ENCODE measurements at regions not wholly inside any gene's neighbourhood (a gene's known extent, or its start where the extent isn't known, plus 50 kb on each side); places are given as distances from the start of the nearest gene placed in this dataset.

GRCh38 chr5:99141534-99142128 is 212.8 kb upstream of the CHD1 start:
- Histone ChIP-seq H4K20me1 (ENCODE audit: insufficient read depth) (no peaks in the 10 kb centered on the region), H3K4me3 (ENCODE audit: low read depth in 2 of 2, low read length in 1 of 2) (no peak overlapping the region), H3K27me3 (ENCODE audit: insufficient read depth) (no peaks in the 10 kb centered on the region), H3K27ac (ENCODE audit: low read depth in 2 of 2, low read length in 1 of 2) (no peak overlapping the region), H3K4me1 (ENCODE audit: control insufficient read depth in 1 of 2, insufficient read depth in 2 of 2, low read depth in 1 of 2, low read length in 1 of 2) (no peaks in the 10 kb centered on the region), H3K79me2 (ENCODE audit: insufficient read depth) (no peaks in the 10 kb centered on the region), H3K9ac (no peak overlapping the region), H3K36me3 (replicated peaks in 1 of 2; ENCODE audit: control insufficient read depth in 1 of 2, insufficient read depth in 2 of 2, low read length in 1 of 2) (no peaks in the 10 kb centered on the region), H2AFZ (ENCODE audit: low read depth) (no peak overlapping the region), H3K4me2 (no peak overlapping the region), H3K9me3 (no peaks in the 10 kb centered on the region), H3K9me2 (no peaks in the 10 kb centered on the region), H3F3A (replicated peaks; ENCODE audit: insufficient read depth) (no peaks in the 10 kb centered on the region)
- TF ChIP-seq GATA2 (CRISPR knock-in tag; IDR thresholded peaks at IDR 0.05) (no peak), EZH2phosphoT487 (IDR thresholded peaks at IDR 0.05; ENCODE audit: borderline replicate concordance, low read depth) (no peak), MEF2A (IDR thresholded peaks at IDR 0.05; ENCODE audit: borderline replicate concordance, low read depth) (no peak), GABPA (IDR thresholded peaks at IDR 0.05; ENCODE audit: low read depth) (no peak), EP300 (IDR thresholded peaks at IDR 0.05; ENCODE audit: borderline replicate concordance in 1 of 2, low read depth in 1 of 2, low read length in 1 of 2) (no peak), MXI1 (IDR thresholded peaks at IDR 0.05; ENCODE audit: low read depth, low read length) (no peak)
- TF ChIP-seq, protein P1, sequence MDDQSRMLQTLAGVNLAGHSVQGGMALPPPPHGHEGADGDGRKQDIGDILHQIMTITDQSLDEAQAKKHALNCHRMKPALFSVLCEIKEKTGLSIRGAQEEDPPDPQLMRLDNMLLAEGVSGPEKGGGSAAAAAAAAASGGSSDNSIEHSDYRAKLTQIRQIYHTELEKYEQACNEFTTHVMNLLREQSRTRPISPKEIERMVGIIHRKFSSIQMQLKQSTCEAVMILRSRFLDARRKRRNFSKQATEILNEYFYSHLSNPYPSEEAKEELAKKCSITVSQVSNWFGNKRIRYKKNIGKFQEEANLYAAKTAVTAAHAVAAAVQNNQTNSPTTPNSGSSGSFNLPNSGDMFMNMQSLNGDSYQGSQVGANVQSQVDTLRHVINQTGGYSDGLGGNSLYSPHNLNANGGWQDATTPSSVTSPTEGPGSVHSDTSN (IDR thresholded peaks at IDR 0.05) = no peak
- TF ChIP-seq, protein P2, sequence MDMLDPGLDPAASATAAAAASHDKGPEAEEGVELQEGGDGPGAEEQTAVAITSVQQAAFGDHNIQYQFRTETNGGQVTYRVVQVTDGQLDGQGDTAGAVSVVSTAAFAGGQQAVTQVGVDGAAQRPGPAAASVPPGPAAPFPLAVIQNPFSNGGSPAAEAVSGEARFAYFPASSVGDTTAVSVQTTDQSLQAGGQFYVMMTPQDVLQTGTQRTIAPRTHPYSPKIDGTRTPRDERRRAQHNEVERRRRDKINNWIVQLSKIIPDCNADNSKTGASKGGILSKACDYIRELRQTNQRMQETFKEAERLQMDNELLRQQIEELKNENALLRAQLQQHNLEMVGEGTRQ (IDR thresholded peaks at IDR 0.05; ENCODE audit: borderline replicate concordance, low read depth, low read length) = no peak
- TF ChIP-seq, protein P3, sequence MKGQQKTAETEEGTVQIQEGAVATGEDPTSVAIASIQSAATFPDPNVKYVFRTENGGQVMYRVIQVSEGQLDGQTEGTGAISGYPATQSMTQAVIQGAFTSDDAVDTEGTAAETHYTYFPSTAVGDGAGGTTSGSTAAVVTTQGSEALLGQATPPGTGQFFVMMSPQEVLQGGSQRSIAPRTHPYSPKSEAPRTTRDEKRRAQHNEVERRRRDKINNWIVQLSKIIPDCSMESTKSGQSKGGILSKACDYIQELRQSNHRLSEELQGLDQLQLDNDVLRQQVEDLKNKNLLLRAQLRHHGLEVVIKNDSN (IDR thresholded peaks at IDR 0.05; ENCODE audit: borderline replicate concordance, low read depth) = no peak
- DNase-seq = no peak
- ChIA-PET CTCF (interaction anchor here (1.3 kb wide), 1 partner anchor 38 kb away, joined by 3 read pairs; no protein-coding TSS in a partner anchor), POLR2A (no interaction called here)
- WGBS (ENCODE audit: low lambda C conversion rate) = 14% methylated on average over 3 of the region's 3 CpGs

DNA sequence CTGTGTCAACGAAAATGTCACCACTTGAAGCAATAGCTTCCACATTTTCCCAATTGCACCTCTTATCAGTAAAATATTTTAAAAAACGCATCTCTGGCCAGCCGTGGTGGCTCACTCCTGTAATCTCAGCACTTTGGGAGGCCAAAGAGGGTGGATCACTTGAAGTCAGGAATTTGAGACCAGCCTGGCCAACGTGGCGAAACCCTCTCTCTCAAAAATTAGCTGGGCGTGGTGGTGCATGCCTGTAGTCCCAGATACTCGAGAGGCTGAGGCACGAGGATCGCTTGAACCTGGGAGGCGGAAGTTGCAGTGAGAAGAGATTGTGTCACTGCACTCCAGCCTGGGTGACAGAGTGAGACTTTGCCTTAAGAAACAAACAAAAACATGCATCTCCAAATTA is 210.1 kb upstream of the CHD1 start:
- Histone ChIP-seq H3K27ac (ENCODE audit: low read depth in 2 of 2, low read length in 1 of 2) (no peak overlapping the region), H3K4me2 (no peak overlapping the region), H3F3A (replicated peaks; ENCODE audit: insufficient read depth) (no peaks in the 10 kb centered on the region), H2AFZ (ENCODE audit: low read depth) (no peak overlapping the region), H3K27me3 (ENCODE audit: insufficient read depth) (no peaks in the 10 kb centered on the region), H3K79me2 (ENCODE audit: insufficient read depth) (no peaks in the 10 kb centered on the region), H3K36me3 (replicated peaks in 1 of 2; ENCODE audit: control insufficient read depth in 1 of 2, insufficient read depth in 2 of 2, low read length in 1 of 2) (no peaks in the 10 kb centered on the region), H3K4me1 (ENCODE audit: control insufficient read depth in 1 of 2, insufficient read depth in 2 of 2, low read depth in 1 of 2, low read length in 1 of 2) (no peaks in the 10 kb centered on the region), H3K9me2 (no peaks in the 10 kb centered on the region), H3K9ac (no peak overlapping the region), H3K9me3 (no peaks in the 10 kb centered on the region), H3K4me3 (ENCODE audit: low read depth in 2 of 2, low read length in 1 of 2) (no peak overlapping the region), H4K20me1 (ENCODE audit: insufficient read depth) (no peaks in the 10 kb centered on the region)
- no peak for DNase-seq
- CTCF ChIA-PET = no interaction called here
- TF ChIP-seq POLR2AphosphoS5 (IDR thresholded peaks at IDR 0.05; ENCODE audit: low read depth, low read length) (no peak), FOXJ3 (CRISPR knock-in tag; IDR thresholded peaks at IDR 0.05) (no peak), MXI1 (IDR thresholded peaks at IDR 0.05; ENCODE audit: low read depth, low read length) (no peak), RFX5 (IDR thresholded peaks at IDR 0.05; ENCODE audit: low read length) (no peak), GATA2 (CRISPR knock-in tag; IDR thresholded peaks at IDR 0.05) (no peak), SMC3 (IDR thresholded peaks at IDR 0.05; ENCODE audit: low read depth, low read length) (no peak), JUND (IDR thresholded peaks at IDR 0.05) (no peak), TCF12 (IDR thresholded peaks at IDR 0.05) (no peak), EZH2phosphoT487 (IDR thresholded peaks at IDR 0.05; ENCODE audit: borderline replicate concordance, low read depth) (no peak), RXRA (IDR thresholded peaks at IDR 0.05; ENCODE audit: borderline replicate concordance, low read depth) (no peak), ELF1 (IDR thresholded peaks at IDR 0.05) (no peak), RAD21 (IDR thresholded peaks at IDR 0.05; ENCODE audit: low read length) (no peak)
- TF ChIP-seq, protein P4, sequence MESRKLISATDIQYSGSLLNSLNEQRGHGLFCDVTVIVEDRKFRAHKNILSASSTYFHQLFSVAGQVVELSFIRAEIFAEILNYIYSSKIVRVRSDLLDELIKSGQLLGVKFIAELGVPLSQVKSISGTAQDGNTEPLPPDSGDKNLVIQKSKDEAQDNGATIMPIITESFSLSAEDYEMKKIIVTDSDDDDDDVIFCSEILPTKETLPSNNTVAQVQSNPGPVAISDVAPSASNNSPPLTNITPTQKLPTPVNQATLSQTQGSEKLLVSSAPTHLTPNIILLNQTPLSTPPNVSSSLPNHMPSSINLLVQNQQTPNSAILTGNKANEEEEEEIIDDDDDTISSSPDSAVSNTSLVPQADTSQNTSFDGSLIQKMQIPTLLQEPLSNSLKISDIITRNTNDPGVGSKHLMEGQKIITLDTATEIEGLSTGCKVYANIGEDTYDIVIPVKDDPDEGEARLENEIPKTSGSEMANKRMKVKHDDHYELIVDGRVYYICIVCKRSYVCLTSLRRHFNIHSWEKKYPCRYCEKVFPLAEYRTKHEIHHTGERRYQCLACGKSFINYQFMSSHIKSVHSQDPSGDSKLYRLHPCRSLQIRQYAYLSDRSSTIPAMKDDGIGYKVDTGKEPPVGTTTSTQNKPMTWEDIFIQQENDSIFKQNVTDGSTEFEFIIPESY (IDR thresholded peaks at IDR 0.05; ENCODE audit: borderline replicate concordance, low read depth) = no peak
- TF ChIP-seq, protein P5, sequence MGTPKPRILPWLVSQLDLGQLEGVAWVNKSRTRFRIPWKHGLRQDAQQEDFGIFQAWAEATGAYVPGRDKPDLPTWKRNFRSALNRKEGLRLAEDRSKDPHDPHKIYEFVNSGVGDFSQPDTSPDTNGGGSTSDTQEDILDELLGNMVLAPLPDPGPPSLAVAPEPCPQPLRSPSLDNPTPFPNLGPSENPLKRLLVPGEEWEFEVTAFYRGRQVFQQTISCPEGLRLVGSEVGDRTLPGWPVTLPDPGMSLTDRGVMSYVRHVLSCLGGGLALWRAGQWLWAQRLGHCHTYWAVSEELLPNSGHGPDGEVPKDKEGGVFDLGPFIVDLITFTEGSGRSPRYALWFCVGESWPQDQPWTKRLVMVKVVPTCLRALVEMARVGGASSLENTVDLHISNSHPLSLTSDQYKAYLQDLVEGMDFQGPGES (IDR thresholded peaks at IDR 0.05; ENCODE audit: low read depth, low read length) = no peak
- POLR2A ChIA-PET = no interaction called here
- WGBS (ENCODE audit: low lambda C conversion rate) = 15% methylated on average over 10 of the region's 10 CpGs

Data from SK-N-SH (cell line).